LNCaP clone FGC (cell line): ENCODE measurements at regions not wholly inside any gene's neighbourhood (a gene's known extent, or its start where the extent isn't known, plus 50 kb on each side); places are given as distances from the start of the nearest gene placed in this dataset.

Source experiments
- DNase-seq: peaks from one replicate; pipeline ENCODE4 v3.0.0-alpha.2; 2011; ENCODE audit warnings: low read depth
- H3K4me3 ChIP-seq: 2 replicates; pipeline ENCODE4 v1.5.1; 2011; ENCODE audit warnings: mild to moderate bottlenecking, low read depth, low read length, control low read depth
- TF ChIP-seq, protein P1 (sequence below): IDR thresholded peaks from 2 replicates; pipeline ENCODE4 v1.5.1; 2012; ENCODE audit warnings: mild to moderate bottlenecking; ENCODE audit not compliant: control insufficient read depth, insufficient read depth; ENCODE audit errors: extremely low read depth

DNA sequence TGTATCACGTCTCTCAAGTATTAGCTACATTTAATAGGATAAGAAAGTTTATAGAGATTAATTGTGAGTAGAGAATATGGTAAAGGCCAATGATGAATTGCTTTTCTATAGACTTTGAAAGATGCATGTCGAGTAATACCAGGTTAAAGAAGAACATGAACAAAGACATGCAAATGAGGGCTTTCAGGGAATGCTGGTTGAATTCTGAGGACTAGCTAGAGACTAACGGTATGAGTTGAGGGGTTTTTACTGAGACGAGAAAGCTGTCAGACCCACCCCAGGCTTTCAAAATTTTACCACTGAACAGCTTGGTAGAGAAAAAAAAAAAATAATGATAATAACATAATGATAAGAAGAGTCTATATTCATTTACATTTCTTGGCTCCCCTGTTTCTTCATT, 796.0 kb upstream of the CDH8 start:
- no peak for DNase-seq
- TF ChIP-seq, protein P1, sequence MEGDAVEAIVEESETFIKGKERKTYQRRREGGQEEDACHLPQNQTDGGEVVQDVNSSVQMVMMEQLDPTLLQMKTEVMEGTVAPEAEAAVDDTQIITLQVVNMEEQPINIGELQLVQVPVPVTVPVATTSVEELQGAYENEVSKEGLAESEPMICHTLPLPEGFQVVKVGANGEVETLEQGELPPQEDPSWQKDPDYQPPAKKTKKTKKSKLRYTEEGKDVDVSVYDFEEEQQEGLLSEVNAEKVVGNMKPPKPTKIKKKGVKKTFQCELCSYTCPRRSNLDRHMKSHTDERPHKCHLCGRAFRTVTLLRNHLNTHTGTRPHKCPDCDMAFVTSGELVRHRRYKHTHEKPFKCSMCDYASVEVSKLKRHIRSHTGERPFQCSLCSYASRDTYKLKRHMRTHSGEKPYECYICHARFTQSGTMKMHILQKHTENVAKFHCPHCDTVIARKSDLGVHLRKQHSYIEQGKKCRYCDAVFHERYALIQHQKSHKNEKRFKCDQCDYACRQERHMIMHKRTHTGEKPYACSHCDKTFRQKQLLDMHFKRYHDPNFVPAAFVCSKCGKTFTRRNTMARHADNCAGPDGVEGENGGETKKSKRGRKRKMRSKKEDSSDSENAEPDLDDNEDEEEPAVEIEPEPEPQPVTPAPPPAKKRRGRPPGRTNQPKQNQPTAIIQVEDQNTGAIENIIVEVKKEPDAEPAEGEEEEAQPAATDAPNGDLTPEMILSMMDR, result no peak
- no peak overlapping the region for H3K4me3 ChIP-seq

GRCh38 chr16:62831235-62831850, 795.1 kb upstream of the CDH8 start:
- TF ChIP-seq, protein P1, result no peak
- DNase-seq, result no peak
- no peak overlapping the region for H3K4me3 ChIP-seq

- H3K4me3 ChIP-seq, result no peak overlapping the region
- DNase-seq, result no peak
- TF ChIP-seq, protein P1, result no peak
Measured at GRCh38 chr16:62829607-62830006, 793.4 kb upstream of the CDH8 start.

- TF ChIP-seq, protein P1, result no peak
- H3K4me3 ChIP-seq, result no peak overlapping the region
- DNase-seq, result no peak
Measured at GRCh38 chr16:62829084-62829483, 792.8 kb upstream of the CDH8 start.

- TF ChIP-seq, protein P1, result no peak
- no peak overlapping the region for H3K4me3 ChIP-seq
- no peak for DNase-seq
Measured at GRCh38 chr16:62821824-62822223, 785.6 kb upstream of the CDH8 start.

DNA sequence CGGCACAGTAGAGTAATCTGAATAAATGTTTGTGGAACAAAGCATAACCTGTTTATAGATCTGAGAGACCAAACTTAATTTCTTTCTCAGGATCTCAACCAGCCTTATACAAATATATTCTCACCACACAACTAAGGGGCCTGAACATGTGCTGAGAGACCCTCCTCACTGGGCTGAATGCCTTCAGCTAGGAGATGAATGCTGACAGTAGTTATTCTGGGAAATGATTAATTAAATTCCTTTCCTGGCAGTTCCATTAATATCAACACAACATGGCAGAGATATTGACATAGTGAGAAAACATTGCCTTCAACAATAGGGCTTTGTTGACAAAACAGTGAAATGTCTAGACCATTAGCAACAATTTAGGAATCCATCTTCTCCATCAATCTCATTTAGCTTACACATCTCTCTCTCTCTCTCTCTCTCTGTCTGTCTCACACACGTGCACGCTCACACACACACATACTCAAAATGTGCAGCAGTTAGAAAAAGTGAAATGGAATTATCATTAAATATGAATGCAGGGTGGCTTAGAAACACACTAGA, 780.8 kb upstream of the CDH8 start:
- TF ChIP-seq, protein P1, result no peak
- H3K4me3 ChIP-seq, result no peak overlapping the region
- DNase-seq, result no peak

DNA sequence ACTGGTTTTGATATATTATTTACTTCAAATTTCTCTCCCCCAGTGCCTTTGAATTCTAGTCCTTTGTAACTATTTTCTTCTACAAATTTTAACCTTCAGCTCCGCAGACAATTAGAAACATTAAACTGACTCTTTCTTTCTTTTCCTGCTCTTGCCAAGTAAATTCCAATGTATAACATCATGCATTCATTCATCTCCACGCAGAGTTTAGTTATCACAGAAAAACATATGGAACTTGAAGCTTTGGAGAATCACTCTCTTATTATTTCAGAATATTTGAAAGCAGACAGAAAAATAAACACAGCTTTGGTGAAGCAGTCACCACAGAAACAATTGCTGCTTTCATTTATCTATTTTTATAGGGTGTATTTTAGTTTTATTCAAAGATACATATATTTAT, 778.7 kb upstream of the CDH8 start:
- TF ChIP-seq, protein P1, result no peak
- no peak for DNase-seq
- H3K4me3 ChIP-seq, result no peak overlapping the region
